ENCODE measurements at regions not wholly inside any gene's neighbourhood (a gene's known extent, or its start where the extent isn't known, plus 50 kb on each side); places are given as distances from the start of the nearest gene placed in this dataset.

- Histone ChIP-seq H3K4me1 (ENCODE audit: control insufficient read depth in 2 of 2, insufficient read depth in 1 of 2, low read depth in 1 of 2, low read length in 2 of 2) (no peaks in the 10 kb centered on the region), H3K79me1 (ENCODE audit: low read depth, low read length) (no peaks in the 10 kb centered on the region), H3K36me3 (replicated peaks in 1 of 2; ENCODE audit: control insufficient read depth in 2 of 2, insufficient read depth in 2 of 2, low read length in 2 of 2) (no peaks in the 10 kb centered on the region), H2BK120ac (ENCODE audit: low read depth, low read length) (no peak overlapping the region), H4K91ac (ENCODE audit: low read depth, low read length, poor library complexity) (no peak overlapping the region), H3K9me3 (replicated peaks in 1 of 2; ENCODE audit: control insufficient read depth in 2 of 2, insufficient read depth in 1 of 2, low read depth in 1 of 2, low read length in 2 of 2) (peaks cover 0 to 2% of the 10 kb centered on the region in 2 donors), H4K8ac (ENCODE audit: low read depth, low read length) (no peak overlapping the region), H3K4ac (ENCODE audit: low read length) (no peak overlapping the region), H2BK5ac (ENCODE audit: low read length) (no peak overlapping the region), H3K27ac (replicated peaks; ENCODE audit: low read length) (no peak overlapping the region), H3K23ac (ENCODE audit: low read depth, low read length, poor library complexity) (no peak overlapping the region), H3K18ac (ENCODE audit: low read length) (no peak overlapping the region), H3K27me3 (ENCODE audit: control insufficient read depth in 3 of 3, insufficient read depth in 3 of 3, low read depth in 1 of 3, low read length in 3 of 3) (peaks cover 0 to 30% (median 0%) of the 10 kb centered on the region in 3 experiments), H2BK15ac (ENCODE audit: low read length) (no peak overlapping the region), H3K14ac (ENCODE audit: low read length) (no peak overlapping the region), H3K4me2 (ENCODE audit: insufficient read depth, low read length, poor library complexity, severe bottlenecking) (no peak overlapping the region), H3K9ac (ENCODE audit: low read depth, low read length, poor library complexity) (no peak overlapping the region), H2BK12ac (ENCODE audit: low read length) (no peak overlapping the region), H2AK5ac (ENCODE audit: low read depth, low read length) (no peak overlapping the region), H3K4me3 (ENCODE audit: low read length in 2 of 2) (no peak overlapping the region), H2AFZ (ENCODE audit: low read length) (no peak overlapping the region)
- DNase-seq (ENCODE audit: low spot score), result no peak
- no CpG with 5 or more reads among the region's 22 CpGs for WGBS, 2 donors (ENCODE audit: extremely low coverage in 2 of 2, insufficient read length in 2 of 2, insufficient replicate concordance in 1 of 2)
Measured at GRCh38 chr16:86219655-86220445, 290.5 kb upstream of the FOXF1 start.

DNA sequence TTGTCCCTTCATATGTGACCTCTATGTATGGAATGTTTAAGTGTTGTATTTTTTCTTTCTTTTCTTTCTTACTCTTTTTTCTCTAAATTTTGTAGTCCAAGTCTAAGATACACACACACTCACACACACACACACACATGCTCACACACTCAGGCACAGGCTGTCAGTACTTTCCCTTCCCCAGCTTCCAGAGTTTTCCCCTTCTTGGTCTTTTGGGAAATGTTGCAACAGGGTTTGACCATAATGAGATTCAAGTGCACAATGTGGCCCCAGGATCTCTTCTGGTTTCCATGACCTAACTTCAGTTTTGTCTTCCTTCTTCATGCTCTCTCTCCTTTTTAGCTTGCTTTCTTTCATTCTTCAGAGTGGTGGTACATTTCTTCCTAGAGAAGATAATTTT, 289.8 kb upstream of the FOXF1 start:
- Histone ChIP-seq H3K23ac (ENCODE audit: low read depth, low read length, poor library complexity) (no peak overlapping the region), H3K9me3 (replicated peaks in 1 of 2; ENCODE audit: control insufficient read depth in 2 of 2, insufficient read depth in 1 of 2, low read depth in 1 of 2, low read length in 2 of 2) (peaks cover 0 to 2% of the 10 kb centered on the region in 2 donors), H4K91ac (ENCODE audit: low read depth, low read length, poor library complexity) (no peak overlapping the region), H3K14ac (ENCODE audit: low read length) (no peak overlapping the region), H2AK5ac (ENCODE audit: low read depth, low read length) (no peak overlapping the region), H2BK12ac (ENCODE audit: low read length) (no peak overlapping the region), H3K79me1 (ENCODE audit: low read depth, low read length) (no peaks in the 10 kb centered on the region), H3K27ac (replicated peaks; ENCODE audit: low read length) (no peak overlapping the region), H3K4me2 (ENCODE audit: insufficient read depth, low read length, poor library complexity, severe bottlenecking) (no peak overlapping the region), H3K4me1 (ENCODE audit: control insufficient read depth in 2 of 2, insufficient read depth in 1 of 2, low read depth in 1 of 2, low read length in 2 of 2) (no peaks in the 10 kb centered on the region), H3K18ac (ENCODE audit: low read length) (no peak overlapping the region), H2AFZ (ENCODE audit: low read length) (no peak overlapping the region), H3K4me3 (ENCODE audit: low read length in 2 of 2) (no peak overlapping the region), H3K36me3 (replicated peaks in 1 of 2; ENCODE audit: control insufficient read depth in 2 of 2, insufficient read depth in 2 of 2, low read length in 2 of 2) (no peaks in the 10 kb centered on the region), H3K27me3 (ENCODE audit: control insufficient read depth in 3 of 3, insufficient read depth in 3 of 3, low read depth in 1 of 3, low read length in 3 of 3) (peaks cover 0 to 30% (median 0%) of the 10 kb centered on the region in 3 experiments), H2BK15ac (ENCODE audit: low read length) (no peak overlapping the region), H2BK120ac (ENCODE audit: low read depth, low read length) (no peak overlapping the region), H3K9ac (ENCODE audit: low read depth, low read length, poor library complexity) (no peak overlapping the region), H4K8ac (ENCODE audit: low read depth, low read length) (no peak overlapping the region), H2BK5ac (ENCODE audit: low read length) (no peak overlapping the region), H3K4ac (ENCODE audit: low read length) (no peak overlapping the region)
- no peak for DNase-seq (ENCODE audit: low spot score)

DNA sequence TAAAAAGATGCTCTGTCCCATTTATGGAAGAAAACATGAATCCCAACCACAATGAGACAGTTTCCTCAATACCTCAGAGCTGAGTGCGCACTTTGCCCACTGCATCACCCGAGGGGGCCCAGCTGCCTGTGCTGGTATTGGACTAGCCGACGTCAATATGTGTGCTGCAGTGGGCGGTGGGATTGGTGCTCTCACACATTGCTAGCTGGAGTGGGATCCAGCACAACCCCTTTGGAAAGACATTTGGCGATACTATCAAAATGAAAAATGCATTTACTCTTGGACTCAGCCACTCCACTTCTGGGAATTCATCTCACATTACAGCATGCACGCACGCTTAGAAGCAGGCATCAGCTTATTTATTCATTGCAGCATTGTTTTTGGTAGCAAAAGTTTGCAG, 289.2 kb upstream of the FOXF1 start:
- Histone ChIP-seq H2BK15ac (ENCODE audit: low read length) (no peak overlapping the region), H3K14ac (ENCODE audit: low read length) (no peak overlapping the region), H2BK5ac (ENCODE audit: low read length) (no peak overlapping the region), H3K23ac (ENCODE audit: low read depth, low read length, poor library complexity) (no peak overlapping the region), H4K8ac (ENCODE audit: low read depth, low read length) (no peak overlapping the region), H3K4me1 (ENCODE audit: control insufficient read depth in 2 of 2, insufficient read depth in 1 of 2, low read depth in 1 of 2, low read length in 2 of 2) (no peaks in the 10 kb centered on the region), H4K91ac (ENCODE audit: low read depth, low read length, poor library complexity) (no peak overlapping the region), H3K9me3 (replicated peaks in 1 of 2; ENCODE audit: control insufficient read depth in 2 of 2, insufficient read depth in 1 of 2, low read depth in 1 of 2, low read length in 2 of 2) (peaks cover 0 to under 1% of the 10 kb centered on the region in 2 donors), H2BK120ac (ENCODE audit: low read depth, low read length) (no peak overlapping the region), H3K18ac (ENCODE audit: low read length) (no peak overlapping the region), H3K4me2 (ENCODE audit: insufficient read depth, low read length, poor library complexity, severe bottlenecking) (no peak overlapping the region), H3K27ac (replicated peaks; ENCODE audit: low read length) (no peak overlapping the region), H3K4ac (ENCODE audit: low read length) (no peak overlapping the region), H3K9ac (ENCODE audit: low read depth, low read length, poor library complexity) (no peak overlapping the region), H3K36me3 (replicated peaks in 1 of 2; ENCODE audit: control insufficient read depth in 2 of 2, insufficient read depth in 2 of 2, low read length in 2 of 2) (no peaks in the 10 kb centered on the region), H3K4me3 (ENCODE audit: low read length in 2 of 2) (no peak overlapping the region), H3K79me1 (ENCODE audit: low read depth, low read length) (no peaks in the 10 kb centered on the region), H3K27me3 (ENCODE audit: control insufficient read depth in 3 of 3, insufficient read depth in 3 of 3, low read depth in 1 of 3, low read length in 3 of 3) (peaks cover 0 to 30% (median 0%) of the 10 kb centered on the region in 3 experiments), H2AK5ac (ENCODE audit: low read depth, low read length) (no peak overlapping the region), H2AFZ (ENCODE audit: low read length) (no peak overlapping the region), H2BK12ac (ENCODE audit: low read length) (no peak overlapping the region)
- DNase-seq (ENCODE audit: low spot score), result no peak
- WGBS, 2 donors (ENCODE audit: extremely low coverage in 2 of 2, insufficient read length in 2 of 2, insufficient replicate concordance in 1 of 2), result no CpG with 5 or more reads among the region's 8 CpGs

DNA sequence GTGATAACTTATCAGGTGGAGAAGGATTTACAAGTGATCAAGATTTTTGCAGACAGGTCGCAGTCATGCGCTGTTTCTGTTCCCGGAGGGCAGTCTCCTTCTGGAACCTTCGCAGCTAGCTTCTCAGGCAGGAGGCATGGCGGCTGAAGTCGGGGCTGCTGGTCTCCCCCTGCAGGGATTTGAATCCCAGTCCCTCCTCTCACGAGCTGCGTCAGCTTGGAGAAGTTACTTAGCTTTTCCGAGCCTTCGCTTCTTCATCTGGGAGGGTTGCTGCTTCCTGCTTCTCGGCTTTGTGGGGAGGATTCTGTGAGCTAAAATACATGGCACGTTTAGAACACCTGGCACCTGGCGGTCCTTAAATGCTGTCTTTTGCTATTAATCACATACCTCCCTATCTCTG, 287.8 kb upstream of the FOXF1 start:
- Histone ChIP-seq H3K27ac (replicated peaks; ENCODE audit: low read length) (no peak overlapping the region), H2BK12ac (ENCODE audit: low read length) (no peak overlapping the region), H3K9ac (ENCODE audit: low read depth, low read length, poor library complexity) (no peak overlapping the region), H3K4me3 (ENCODE audit: low read length in 2 of 2) (no peak overlapping the region), H3K18ac (ENCODE audit: low read length) (no peak overlapping the region), H2BK120ac (ENCODE audit: low read depth, low read length) (no peak overlapping the region), H3K14ac (ENCODE audit: low read length) (no peak overlapping the region), H4K91ac (ENCODE audit: low read depth, low read length, poor library complexity) (no peak overlapping the region), H3K4ac (ENCODE audit: low read length) (no peak overlapping the region), H3K4me2 (ENCODE audit: insufficient read depth, low read length, poor library complexity, severe bottlenecking) (no peak overlapping the region), H2AK5ac (ENCODE audit: low read depth, low read length) (no peak overlapping the region), H3K9me3 (replicated peaks in 1 of 2; ENCODE audit: control insufficient read depth in 2 of 2, insufficient read depth in 1 of 2, low read depth in 1 of 2, low read length in 2 of 2) (no peaks in the 10 kb centered on the region), H4K8ac (ENCODE audit: low read depth, low read length) (no peak overlapping the region), H3K4me1 (ENCODE audit: control insufficient read depth in 2 of 2, insufficient read depth in 1 of 2, low read depth in 1 of 2, low read length in 2 of 2) (no peaks in the 10 kb centered on the region), H3K23ac (ENCODE audit: low read depth, low read length, poor library complexity) (no peak overlapping the region), H3K36me3 (replicated peaks in 1 of 2; ENCODE audit: control insufficient read depth in 2 of 2, insufficient read depth in 2 of 2, low read length in 2 of 2) (no peaks in the 10 kb centered on the region), H2AFZ (ENCODE audit: low read length) (no peak overlapping the region), H2BK15ac (ENCODE audit: low read length) (no peak overlapping the region), H3K27me3 (ENCODE audit: control insufficient read depth in 3 of 3, insufficient read depth in 3 of 3, low read depth in 1 of 3, low read length in 3 of 3) (peaks cover 0 to 30% (median 0%) of the 10 kb centered on the region in 3 experiments), H2BK5ac (ENCODE audit: low read length) (no peak overlapping the region), H3K79me1 (ENCODE audit: low read depth, low read length) (no peaks in the 10 kb centered on the region)
- no peak for DNase-seq (ENCODE audit: low spot score)
- no CpG with 5 or more reads among the region's 13 CpGs for WGBS, 2 donors (ENCODE audit: extremely low coverage in 2 of 2, insufficient read length in 2 of 2, insufficient replicate concordance in 1 of 2)
